HL-60 (cell line): ENCODE measurements at regions not wholly inside any gene's neighbourhood (a gene's known extent, or its start where the extent isn't known, plus 50 kb on each side); places are given as distances from the start of the nearest gene placed in this dataset.

ENCODE experiments used
- POLR2AphosphoS5 ChIP-seq: IDR thresholded peaks from 2 replicates; pipeline ENCODE4 v1.6.1; 2012; ENCODE audit warnings: low read depth
- REST ChIP-seq: IDR thresholded peaks from 2 replicates; pipeline ENCODE4 v1.6.1; 2012; ENCODE audit warnings: low read depth; ENCODE audit not compliant: insufficient replicate concordance
- TF ChIP-seq, protein P1 (sequence below): IDR thresholded peaks from one replicate; pipeline ENCODE4 v1.5.1; 2011; ENCODE audit warnings: low read length, control low read depth, inconsistent platforms; ENCODE audit not compliant: insufficient read depth

DNA sequence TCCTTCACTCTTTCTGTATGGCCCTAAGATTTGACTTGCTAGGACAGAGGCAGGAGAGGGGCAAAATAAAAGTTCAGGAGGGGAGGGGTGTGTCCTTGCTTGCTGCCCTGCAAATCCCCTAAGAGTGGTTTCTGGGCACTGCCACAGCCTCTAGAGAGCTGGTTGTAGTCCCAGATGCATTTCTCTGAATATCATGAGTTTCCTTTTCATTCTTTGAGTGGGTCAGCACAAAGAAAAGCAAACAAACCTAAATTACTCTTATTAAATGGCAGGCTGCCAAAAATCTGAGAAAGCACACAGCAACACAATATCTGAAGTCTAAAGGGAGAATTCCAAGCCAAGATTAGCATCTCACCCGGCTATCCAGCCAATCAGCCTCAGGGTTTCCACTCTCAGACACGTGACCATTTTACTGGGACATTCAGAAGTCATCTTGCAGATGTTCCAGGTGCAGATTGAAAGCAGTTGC is 919.3 kb downstream of the TUSC7 start:
- TF ChIP-seq, protein P1, sequence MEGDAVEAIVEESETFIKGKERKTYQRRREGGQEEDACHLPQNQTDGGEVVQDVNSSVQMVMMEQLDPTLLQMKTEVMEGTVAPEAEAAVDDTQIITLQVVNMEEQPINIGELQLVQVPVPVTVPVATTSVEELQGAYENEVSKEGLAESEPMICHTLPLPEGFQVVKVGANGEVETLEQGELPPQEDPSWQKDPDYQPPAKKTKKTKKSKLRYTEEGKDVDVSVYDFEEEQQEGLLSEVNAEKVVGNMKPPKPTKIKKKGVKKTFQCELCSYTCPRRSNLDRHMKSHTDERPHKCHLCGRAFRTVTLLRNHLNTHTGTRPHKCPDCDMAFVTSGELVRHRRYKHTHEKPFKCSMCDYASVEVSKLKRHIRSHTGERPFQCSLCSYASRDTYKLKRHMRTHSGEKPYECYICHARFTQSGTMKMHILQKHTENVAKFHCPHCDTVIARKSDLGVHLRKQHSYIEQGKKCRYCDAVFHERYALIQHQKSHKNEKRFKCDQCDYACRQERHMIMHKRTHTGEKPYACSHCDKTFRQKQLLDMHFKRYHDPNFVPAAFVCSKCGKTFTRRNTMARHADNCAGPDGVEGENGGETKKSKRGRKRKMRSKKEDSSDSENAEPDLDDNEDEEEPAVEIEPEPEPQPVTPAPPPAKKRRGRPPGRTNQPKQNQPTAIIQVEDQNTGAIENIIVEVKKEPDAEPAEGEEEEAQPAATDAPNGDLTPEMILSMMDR, result no peak
- TF ChIP-seq POLR2AphosphoS5, result no peak
- TF ChIP-seq REST, result no peak
